Tibial artery (tissue), 4 donors: ENCODE measurements at regions not wholly inside any gene's neighbourhood (a gene's known extent, or its start where the extent isn't known, plus 50 kb on each side); places are given as distances from the start of the nearest gene placed in this dataset.

Experiments
- DNase-seq, 2 donors: peaks; one replicate each; pipeline ENCODE4 v3.0.0-alpha.2; 2019
- H3K27ac ChIP-seq, 2 donors: fragments of 200-600 bp; sonication (generic) in 1 of 2; 1 replicate in 1 of 2; 2 replicates in 1 of 2; pipeline ENCODE4 v1.5.1; 2018 to 2019; ENCODE audit warnings: mild to moderate bottlenecking in 1 of 2
- H3K27me3 ChIP-seq, 2 donors: fragments of 200-600 bp; sonication (generic) in 1 of 2; one replicate each; pipeline versions ENCODE4 v1.5.1 to v1.6.0; 2016 to 2019
- H3K36me3 ChIP-seq, 3 donors: fragments of 200-600 bp; sonication (generic) in 2 of 3; one replicate each; pipeline ENCODE4 v1.5.1; 2016 to 2019; ENCODE audit warnings: mild to moderate bottlenecking in 2 of 3
- H3K4me1 ChIP-seq, 4 donors: fragments of 200-600 bp; sonication (generic) in 2 of 4; 1 replicate in 3 of 4; 2 replicates in 1 of 4; pipeline ENCODE4 v1.5.1; 2016 to 2019
- H3K4me3 ChIP-seq, 2 donors: fragments of 200-600 bp; sonication (generic) in 1 of 2; 1 replicate in 1 of 2; 2 replicates in 1 of 2; pipeline ENCODE4 v1.5.1; 2018 to 2019; ENCODE audit warnings: mild to moderate bottlenecking in 2 of 2
- H3K9me3 ChIP-seq, 3 donors: fragments of 200-600 bp; sonication (generic) in 1 of 3; one replicate each; pipeline ENCODE4 v1.5.1; 2016 to 2019
- CTCF ChIP-seq, 2 experiments: fragments of 200-600 bp in 1 of 2; fragments of 450-650 bp in 1 of 2; IDR thresholded peaks; one replicate each; pipeline ENCODE4 v1.5.1; 2017 to 2019; ENCODE audit warnings: antibody characterized with exemption in 2 of 2, mild to moderate bottlenecking in 1 of 2, moderate library complexity in 1 of 2
- intact Hi-C: fragments of 100-400 bp; cut with DNase I; formaldehyde crosslinking; loops from one replicate; pipeline ENCODE4 v1.15.0; 2023; ENCODE audit warnings: low total_unique reads

- H3K36me3 ChIP-seq, result no peaks in the 10 kb centered on the region
- no peaks in the 10 kb centered on the region for H3K4me1 ChIP-seq
- intact Hi-C loops, result no loop called here
- no peak overlapping the region for H3K27ac ChIP-seq
- no peaks in the 10 kb centered on the region for H3K9me3 ChIP-seq
- no peak for DNase-seq
- H3K27me3 ChIP-seq, result no peaks in the 10 kb centered on the region
- no peak overlapping the region for H3K4me3 ChIP-seq
- TF ChIP-seq CTCF (IDR thresholded peaks at IDR 0.05), result no peak
Observed at GRCh38 chr5:17880869-17881268, 246.6 kb downstream of the TAF11L14 start.

- TF ChIP-seq CTCF (IDR thresholded peaks at IDR 0.05), result no peak
Observed at GRCh38 chr5:17882760-17883488, 248.7 kb downstream of the TAF11L14 start.

GRCh38 chr5:17888155-17888554 is 253.9 kb downstream of the TAF11L14 start:
- intact Hi-C loops, result no loop called here
- DNase-seq, result no peak
- Histone ChIP-seq H3K4me1 (no peaks in the 10 kb centered on the region), H3K9me3 (no peaks in the 10 kb centered on the region), H3K27ac (no peak overlapping the region), H3K27me3 (no peaks in the 10 kb centered on the region), H3K4me3 (no peak overlapping the region), H3K36me3 (no peaks in the 10 kb centered on the region)
- no peak for TF ChIP-seq CTCF (IDR thresholded peaks at IDR 0.05)

More at GRCh38 chr5:17882760-17883488, 248.7 kb downstream of the TAF11L14 start:
- Histone ChIP-seq H3K4me1 (no peaks in the 10 kb centered on the region), H3K27me3 (no peaks in the 10 kb centered on the region), H3K4me3 (no peak overlapping the region), H3K36me3 (no peaks in the 10 kb centered on the region), H3K9me3 (no peaks in the 10 kb centered on the region), H3K27ac (no peak overlapping the region)
- no peak for DNase-seq
- intact Hi-C loops, result no loop called here

- intact Hi-C loops, result no loop called here
- H3K27ac ChIP-seq, result no peak overlapping the region
- no peaks in the 10 kb centered on the region for H3K4me1 ChIP-seq
- no peak for TF ChIP-seq CTCF (IDR thresholded peaks at IDR 0.05)
- H3K27me3 ChIP-seq, result no peaks in the 10 kb centered on the region
- no peaks in the 10 kb centered on the region for H3K9me3 ChIP-seq
- H3K4me3 ChIP-seq, result no peak overlapping the region
- DNase-seq, result no peak
- H3K36me3 ChIP-seq, result no peaks in the 10 kb centered on the region
Observed at GRCh38 chr5:17890501-17890900, 256.2 kb downstream of the TAF11L14 start.

- no peaks in the 10 kb centered on the region for H3K36me3 ChIP-seq
- no peak for DNase-seq
- H3K4me1 ChIP-seq, result no peaks in the 10 kb centered on the region
- no peaks in the 10 kb centered on the region for H3K9me3 ChIP-seq
- H3K27ac ChIP-seq, result no peak overlapping the region
- intact Hi-C loops, result no loop called here
- no peak for TF ChIP-seq CTCF (IDR thresholded peaks at IDR 0.05)
- no peak overlapping the region for H3K4me3 ChIP-seq
- H3K27me3 ChIP-seq, result no peaks in the 10 kb centered on the region
Observed at GRCh38 chr5:17891881-17892280, 257.6 kb downstream of the TAF11L14 start.
